ENCODE measurements at regions not wholly inside any gene's neighbourhood (a gene's known extent, or its start where the extent isn't known, plus 50 kb on each side); places are given as distances from the start of the nearest gene placed in this dataset.

- no peak for TF ChIP-seq YY1 (IDR thresholded peaks at IDR 0.05; ENCODE audit: insufficient read depth, insufficient read length)
- no peak for TF ChIP-seq SUZ12 (IDR thresholded peaks at IDR 0.05; ENCODE audit: extremely low read depth, insufficient read depth, insufficient read length)
- no peak for TF ChIP-seq ZNF274 (IDR thresholded peaks at IDR 0.05; ENCODE audit: low read depth, low read length)
- no peaks in the 10 kb centered on the region for H3K27me3 ChIP-seq (ENCODE audit: insufficient read depth, insufficient read length)
- H3K9me3 ChIP-seq (ENCODE audit: insufficient read depth, low read length), result no peaks in the 10 kb centered on the region
- no peak overlapping the region for H3K9ac ChIP-seq (ENCODE audit: insufficient read length, low read depth)
- no peak for DNase-seq (ENCODE audit: low read depth, low spot score)
- no peak overlapping the region for H3K4me3 ChIP-seq (ENCODE audit: insufficient read length, low read depth)
- H3K4me1 ChIP-seq (ENCODE audit: insufficient read depth, insufficient read length), result no peaks in the 10 kb centered on the region
- no peaks in the 10 kb centered on the region for H3K36me3 ChIP-seq (ENCODE audit: insufficient read depth, insufficient read length, low read length)
Measured at GRCh38 chr1:81237473-81238089, 563.2 kb upstream of the ADGRL2 start.

GRCh38 chr1:81234237-81234636 is 566.5 kb upstream of the ADGRL2 start:
- H3K4me1 ChIP-seq (ENCODE audit: insufficient read depth, insufficient read length), result no peaks in the 10 kb centered on the region
- no peaks in the 10 kb centered on the region for H3K9me3 ChIP-seq (ENCODE audit: insufficient read depth, low read length)
- H3K9ac ChIP-seq (ENCODE audit: insufficient read length, low read depth), result no peak overlapping the region
- no peak overlapping the region for H3K4me3 ChIP-seq (ENCODE audit: insufficient read length, low read depth)
- H3K36me3 ChIP-seq (ENCODE audit: insufficient read depth, insufficient read length, low read length), result no peaks in the 10 kb centered on the region
- no peak for DNase-seq (ENCODE audit: low read depth, low spot score)
- TF ChIP-seq SUZ12 (IDR thresholded peaks at IDR 0.05; ENCODE audit: extremely low read depth, insufficient read depth, insufficient read length) (no peak), ZNF274 (IDR thresholded peaks at IDR 0.05; ENCODE audit: low read depth, low read length) (no peak), YY1 (IDR thresholded peaks at IDR 0.05; ENCODE audit: insufficient read depth, insufficient read length) (no peak)
- no peaks in the 10 kb centered on the region for H3K27me3 ChIP-seq (ENCODE audit: insufficient read depth, insufficient read length)

- H3K4me1 ChIP-seq (ENCODE audit: insufficient read depth, insufficient read length), result no peaks in the 10 kb centered on the region
- DNase-seq (ENCODE audit: low read depth, low spot score), result no peak
- TF ChIP-seq ZNF274 (IDR thresholded peaks at IDR 0.05; ENCODE audit: low read depth, low read length) (no peak), YY1 (IDR thresholded peaks at IDR 0.05; ENCODE audit: insufficient read depth, insufficient read length) (no peak), SUZ12 (IDR thresholded peaks at IDR 0.05; ENCODE audit: extremely low read depth, insufficient read depth, insufficient read length) (no peak)
- H3K4me3 ChIP-seq (ENCODE audit: insufficient read length, low read depth), result no peak overlapping the region
- H3K36me3 ChIP-seq (ENCODE audit: insufficient read depth, insufficient read length, low read length), result no peaks in the 10 kb centered on the region
- no peaks in the 10 kb centered on the region for H3K27me3 ChIP-seq (ENCODE audit: insufficient read depth, insufficient read length)
- no peak overlapping the region for H3K9ac ChIP-seq (ENCODE audit: insufficient read length, low read depth)
- no peaks in the 10 kb centered on the region for H3K9me3 ChIP-seq (ENCODE audit: insufficient read depth, low read length)
Measured at GRCh38 chr1:81233591-81233990, 567.1 kb upstream of the ADGRL2 start.

- no peak for DNase-seq (ENCODE audit: low read depth, low spot score)
- no peaks in the 10 kb centered on the region for H3K36me3 ChIP-seq (ENCODE audit: insufficient read depth, insufficient read length, low read length)
- H3K27me3 ChIP-seq (ENCODE audit: insufficient read depth, insufficient read length), result no peaks in the 10 kb centered on the region
- no peak overlapping the region for H3K4me3 ChIP-seq (ENCODE audit: insufficient read length, low read depth)
- H3K9ac ChIP-seq (ENCODE audit: insufficient read length, low read depth), result no peak overlapping the region
- H3K9me3 ChIP-seq (ENCODE audit: insufficient read depth, low read length), result no peaks in the 10 kb centered on the region
- TF ChIP-seq SUZ12 (IDR thresholded peaks at IDR 0.05; ENCODE audit: extremely low read depth, insufficient read depth, insufficient read length), result no peak
- TF ChIP-seq ZNF274 (IDR thresholded peaks at IDR 0.05; ENCODE audit: low read depth, low read length), result no peak
- no peak for TF ChIP-seq YY1 (IDR thresholded peaks at IDR 0.05; ENCODE audit: insufficient read depth, insufficient read length)
- no peaks in the 10 kb centered on the region for H3K4me1 ChIP-seq (ENCODE audit: insufficient read depth, insufficient read length)
Measured at GRCh38 chr1:81232420-81232819, 568.3 kb upstream of the ADGRL2 start.

- no peak overlapping the region for H3K9ac ChIP-seq (ENCODE audit: insufficient read length, low read depth)
- H3K36me3 ChIP-seq (ENCODE audit: insufficient read depth, insufficient read length, low read length), result no peaks in the 10 kb centered on the region
- H3K9me3 ChIP-seq (ENCODE audit: insufficient read depth, low read length), result no peaks in the 10 kb centered on the region
- no peaks in the 10 kb centered on the region for H3K27me3 ChIP-seq (ENCODE audit: insufficient read depth, insufficient read length)
- no peak for DNase-seq (ENCODE audit: low read depth, low spot score)
- TF ChIP-seq SUZ12 (IDR thresholded peaks at IDR 0.05; ENCODE audit: extremely low read depth, insufficient read depth, insufficient read length) (no peak), ZNF274 (IDR thresholded peaks at IDR 0.05; ENCODE audit: low read depth, low read length) (no peak), YY1 (IDR thresholded peaks at IDR 0.05; ENCODE audit: insufficient read depth, insufficient read length) (no peak)
- H3K4me3 ChIP-seq (ENCODE audit: insufficient read length, low read depth), result no peak overlapping the region
- H3K4me1 ChIP-seq (ENCODE audit: insufficient read depth, insufficient read length), result no peaks in the 10 kb centered on the region
Measured at GRCh38 chr1:81231729-81232038, 569.0 kb upstream of the ADGRL2 start.

GRCh38 chr1:81230983-81231728 is 569.6 kb upstream of the ADGRL2 start:
- Histone ChIP-seq H3K27me3 (ENCODE audit: insufficient read depth, insufficient read length) (no peaks in the 10 kb centered on the region), H3K4me3 (ENCODE audit: insufficient read length, low read depth) (no peak overlapping the region), H3K4me1 (ENCODE audit: insufficient read depth, insufficient read length) (no peaks in the 10 kb centered on the region), H3K9me3 (ENCODE audit: insufficient read depth, low read length) (no peaks in the 10 kb centered on the region), H3K36me3 (ENCODE audit: insufficient read depth, insufficient read length, low read length) (no peaks in the 10 kb centered on the region), H3K9ac (ENCODE audit: insufficient read length, low read depth) (no peak overlapping the region)
- TF ChIP-seq ZNF274 (IDR thresholded peaks at IDR 0.05; ENCODE audit: low read depth, low read length) (no peak), YY1 (IDR thresholded peaks at IDR 0.05; ENCODE audit: insufficient read depth, insufficient read length) (no peak), SUZ12 (IDR thresholded peaks at IDR 0.05; ENCODE audit: extremely low read depth, insufficient read depth, insufficient read length) (no peak)
- no peak for DNase-seq (ENCODE audit: low read depth, low spot score)

- no peaks in the 10 kb centered on the region for H3K9me3 ChIP-seq (ENCODE audit: insufficient read depth, low read length)
- TF ChIP-seq ZNF274 (IDR thresholded peaks at IDR 0.05; ENCODE audit: low read depth, low read length) (no peak), YY1 (IDR thresholded peaks at IDR 0.05; ENCODE audit: insufficient read depth, insufficient read length) (no peak), SUZ12 (IDR thresholded peaks at IDR 0.05; ENCODE audit: extremely low read depth, insufficient read depth, insufficient read length) (no peak)
- H3K4me3 ChIP-seq (ENCODE audit: insufficient read length, low read depth), result no peak overlapping the region
- no peaks in the 10 kb centered on the region for H3K36me3 ChIP-seq (ENCODE audit: insufficient read depth, insufficient read length, low read length)
- H3K4me1 ChIP-seq (ENCODE audit: insufficient read depth, insufficient read length), result no peaks in the 10 kb centered on the region
- no peaks in the 10 kb centered on the region for H3K27me3 ChIP-seq (ENCODE audit: insufficient read depth, insufficient read length)
- H3K9ac ChIP-seq (ENCODE audit: insufficient read length, low read depth), result no peak overlapping the region
- DNase-seq (ENCODE audit: low read depth, low spot score), result no peak
Measured at GRCh38 chr1:81228926-81229325, 571.8 kb upstream of the ADGRL2 start.
